GM12892 (cell line): ENCODE measurements at regions not wholly inside any gene's neighbourhood (a gene's known extent, or its start where the extent isn't known, plus 50 kb on each side); places are given as distances from the start of the nearest gene placed in this dataset.

Experiments used
- DNase-seq: peaks from one replicate; pipeline ENCODE4 v3.0.0; 2011; ENCODE audit not compliant: insufficient read length
- FAIRE-seq: peaks from 2 replicates; lab custom pipeline; 2011; peaks lifted over from hg19 to GRCh38; lab: Jason Lieb, UNC
- POLR2A ChIP-seq: IDR thresholded peaks from 2 replicates; pipeline ENCODE4 v1.6.1; 2011; ENCODE audit warnings: low read depth, low read length, control low read depth
- POLR2AphosphoS5 ChIP-seq: IDR thresholded peaks from 2 replicates; pipeline ENCODE4 v1.6.1; 2011; ENCODE audit warnings: low read depth, low read length, control low read depth
- TAF1 ChIP-seq: IDR thresholded peaks from 2 replicates; pipeline ENCODE4 v1.6.1; 2011; ENCODE audit warnings: low read depth, mild to moderate bottlenecking, control low read depth, low read length, borderline replicate concordance

DNA sequence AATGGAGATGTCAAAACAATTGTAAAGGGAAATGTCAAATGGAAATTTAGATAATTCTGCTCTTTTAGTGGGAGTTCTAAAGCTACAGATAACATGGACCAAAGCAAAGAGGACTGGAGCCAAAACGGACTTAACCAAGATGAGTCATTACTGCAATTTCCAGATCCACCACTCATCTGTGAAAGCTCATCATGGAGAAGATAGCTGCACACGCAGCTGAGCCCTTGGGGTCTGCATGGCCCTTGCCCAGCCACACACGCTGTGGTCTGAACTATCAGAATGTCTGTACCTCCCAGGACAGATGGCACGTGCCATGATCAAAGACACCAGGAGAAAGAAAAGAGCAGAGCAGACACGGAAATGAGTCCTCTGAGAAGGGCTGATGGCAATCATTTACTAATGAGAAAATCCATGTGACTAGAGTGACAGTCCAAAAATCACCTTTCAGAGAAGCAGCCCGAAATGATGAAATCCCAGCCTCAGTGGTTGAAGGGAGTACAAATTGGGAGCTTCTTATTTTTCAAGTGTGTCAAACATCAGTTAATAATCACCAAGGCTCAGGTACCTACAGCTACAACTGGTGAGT lies 177.9 kb upstream of the MGMT start:
- DNase-seq (no peak), FAIRE-seq (no peak)
- TF ChIP-seq POLR2A (no peak), TAF1 (no peak), POLR2AphosphoS5 (no peak)

- DNase-seq (no peak), FAIRE-seq (no peak)
- no peak for TF ChIP-seq POLR2AphosphoS5
- TF ChIP-seq POLR2A, result no peak
- no peak for TF ChIP-seq TAF1
These were observed 172.9 kb upstream of the MGMT start for GRCh38 chr10:129293991-129294700.

DNA sequence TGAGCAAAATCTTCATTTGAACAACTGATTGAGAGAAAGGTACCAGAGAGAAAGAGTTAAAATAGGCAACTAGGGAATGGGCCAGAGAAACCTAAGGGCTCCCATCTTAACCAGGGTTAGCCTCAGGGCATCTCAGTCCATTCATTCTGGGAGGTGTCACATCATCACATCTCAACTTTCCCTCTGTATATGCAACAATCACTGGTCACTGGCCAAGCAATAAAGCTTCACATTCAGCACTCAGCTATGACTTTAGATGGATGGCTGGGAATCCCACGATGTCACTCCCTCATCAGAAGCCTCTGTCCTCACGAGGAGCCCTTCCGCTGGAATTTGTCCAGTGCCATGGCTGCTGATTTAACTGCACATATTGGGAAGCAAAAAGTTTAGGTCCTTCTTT lies 172.1 kb upstream of the MGMT start:
- no peak for DNase-seq
- no peak for TF ChIP-seq POLR2A
- no peak for TF ChIP-seq TAF1
- TF ChIP-seq POLR2AphosphoS5, result no peak
- no peak for FAIRE-seq

DNA sequence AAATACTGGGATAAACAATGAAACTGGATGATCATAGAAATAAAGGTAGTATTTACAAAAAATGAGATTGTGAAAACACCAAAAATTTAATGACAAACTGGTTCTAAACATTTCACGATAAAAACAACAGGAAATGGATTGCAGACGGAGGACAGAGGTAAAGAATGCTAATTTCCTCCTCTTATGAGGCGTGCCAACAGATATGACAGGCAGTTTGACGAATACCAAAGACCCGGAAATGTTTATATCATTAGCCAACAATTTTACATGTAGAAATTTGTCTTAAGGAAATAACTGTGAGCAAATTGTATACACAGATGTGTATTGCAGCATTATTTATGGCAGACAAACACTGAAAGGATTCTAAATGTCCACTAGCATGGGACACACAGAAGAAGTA lies 162.0 kb upstream of the MGMT start:
- DNase-seq, result no peak
- TF ChIP-seq POLR2A (no peak), POLR2AphosphoS5 (no peak), TAF1 (no peak)
- no peak for FAIRE-seq

- TF ChIP-seq POLR2A (no peak), POLR2AphosphoS5 (no peak), TAF1 (no peak)
- FAIRE-seq (no peak), DNase-seq (no peak)
These were observed 159.9 kb upstream of the MGMT start for GRCh38 chr10:129307141-129307540.

GRCh38 chr10:129308953-129309564 lies 158.0 kb upstream of the MGMT start:
- FAIRE-seq (no peak), DNase-seq (no peak)
- TF ChIP-seq POLR2A, result no peak
- TF ChIP-seq POLR2AphosphoS5, result no peak
- no peak for TF ChIP-seq TAF1

- no peak for TF ChIP-seq POLR2A
- DNase-seq (no peak), FAIRE-seq (no peak)
These were observed 157.5 kb upstream of the MGMT start for GRCh38 chr10:129309565-129309964.

DNA sequence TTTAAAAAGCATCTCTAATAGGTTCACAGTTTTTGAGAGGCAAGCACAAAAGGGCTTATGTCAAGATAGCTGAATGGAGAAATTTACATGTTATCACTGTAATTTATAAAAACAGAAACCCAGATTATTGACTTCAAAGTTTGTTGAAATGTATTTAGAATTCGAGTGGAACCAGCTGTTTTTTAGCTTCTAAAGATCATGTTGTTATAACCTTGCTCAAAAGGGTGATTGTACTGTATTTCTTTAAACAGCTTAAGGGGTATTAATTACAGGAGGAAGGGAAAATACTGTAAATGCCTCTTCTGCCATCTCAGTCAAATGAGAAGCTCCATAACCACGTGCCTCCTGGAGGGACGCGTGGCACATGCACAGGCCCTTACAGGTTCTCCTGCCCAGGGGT lies 156.2 kb upstream of the MGMT start:
- TF ChIP-seq TAF1 (no peak), POLR2A (no peak), POLR2AphosphoS5 (no peak)
- FAIRE-seq (no peak), DNase-seq (no peak)

DNA sequence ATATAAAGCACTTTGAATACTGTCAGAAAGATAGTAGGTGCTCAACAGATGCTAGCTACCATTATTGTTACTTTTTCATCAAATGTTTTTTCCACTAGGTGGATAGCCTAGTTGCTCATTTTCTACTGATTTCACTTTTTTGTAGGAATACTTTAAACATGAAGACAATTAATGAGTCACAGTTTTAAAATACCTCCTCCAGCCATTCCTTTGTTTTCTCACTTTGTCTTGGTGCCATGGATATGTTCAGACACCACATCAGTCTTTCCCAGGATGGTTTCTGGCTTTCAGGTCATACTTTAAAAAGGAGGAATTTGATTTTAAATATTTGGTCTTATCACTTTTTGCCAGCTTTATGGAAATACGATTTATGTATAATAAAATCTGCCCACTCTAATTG lies 147.1 kb upstream of the MGMT start:
- FAIRE-seq (no peak), DNase-seq (no peak)
- TF ChIP-seq POLR2AphosphoS5 (no peak), TAF1 (no peak), POLR2A (no peak)

DNA sequence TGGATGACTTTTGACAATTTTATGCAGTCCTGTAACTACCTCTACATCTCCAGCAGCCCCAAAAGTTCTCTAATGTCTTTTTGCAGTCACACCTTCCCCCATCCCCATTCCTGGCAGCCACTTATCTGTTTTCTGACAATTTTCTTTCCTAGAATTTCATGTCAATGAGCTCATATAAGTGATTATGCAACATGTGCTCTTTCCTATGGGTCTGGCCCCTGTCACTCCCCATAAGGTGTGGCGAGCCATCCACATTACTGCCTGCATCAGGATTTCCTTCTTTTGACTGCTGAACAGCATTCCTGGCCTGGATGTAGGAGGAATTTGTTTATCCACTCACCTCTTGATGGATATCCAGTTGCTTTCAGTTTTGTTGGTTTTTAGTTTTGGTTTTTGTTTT lies 146.7 kb upstream of the MGMT start:
- no peak for FAIRE-seq
- no peak for TF ChIP-seq POLR2AphosphoS5
- no peak for TF ChIP-seq POLR2A
- no peak for TF ChIP-seq TAF1

DNA sequence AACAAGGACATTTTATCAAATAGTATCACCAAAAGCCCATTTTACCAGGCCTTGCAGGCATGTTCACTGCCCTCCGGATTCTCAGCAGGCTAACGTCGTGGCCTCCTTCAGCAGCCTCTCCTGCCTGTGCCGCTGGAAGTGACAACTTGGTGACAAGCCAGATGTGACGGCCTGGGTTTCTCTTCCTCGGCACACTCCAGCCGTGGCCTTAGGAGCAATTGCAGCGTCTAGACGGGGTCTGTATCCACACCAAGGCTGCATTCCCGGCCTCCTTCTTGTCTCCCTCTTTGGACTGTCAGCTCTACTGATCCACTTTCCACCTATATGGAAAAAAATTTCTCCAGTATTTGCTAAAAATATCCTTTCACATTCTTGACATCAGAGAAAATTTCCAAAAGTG lies 145.3 kb upstream of the MGMT start:
- TF ChIP-seq TAF1, result no peak
- no peak for FAIRE-seq
- DNase-seq, result no peak

More for the DNA sequence above, 146.7 kb upstream of the MGMT start:
- no peak for DNase-seq

GRCh38 chr10:129322933-129323820 lies 143.9 kb upstream of the MGMT start:
- FAIRE-seq, result no peak
- DNase-seq, result no peak
- TF ChIP-seq POLR2AphosphoS5 (no peak), POLR2A (no peak), TAF1 (no peak)
